ENCODE measurements at regions not wholly inside any gene's neighbourhood (a gene's known extent, or its start where the extent isn't known, plus 50 kb on each side); places are given as distances from the start of the nearest gene placed in this dataset.

- TF ChIP-seq SOX5 (CRISPR knock-in tag; IDR thresholded peaks at IDR 0.05; ENCODE audit: borderline replicate concordance), result no peak
- TF ChIP-seq CTCF (CRISPR knock-in tag; IDR thresholded peaks at IDR 0.05), result no peak
- TF ChIP-seq TAF1 (CRISPR knock-in tag; IDR thresholded peaks at IDR 0.05), result no peak
- TF ChIP-seq SALL2 (CRISPR knock-in tag; IDR thresholded peaks at IDR 0.05), result no peak
- no peak for TF ChIP-seq ZNF292 (CRISPR knock-in tag; IDR thresholded peaks at IDR 0.05; ENCODE audit: borderline replicate concordance, low read depth)
- TF ChIP-seq CEBPB (IDR thresholded peaks at IDR 0.05; ENCODE audit: borderline replicate concordance, low read depth, low read length), result no peak
- TF ChIP-seq YY1 (IDR thresholded peaks at IDR 0.05; ENCODE audit: insufficient read depth, insufficient replicate concordance, low read depth, low read length), result no peak
- TF ChIP-seq PREB (CRISPR knock-in tag; IDR thresholded peaks at IDR 0.05), result no peak
- no peak for TF ChIP-seq KAT7 (CRISPR knock-in tag; IDR thresholded peaks at IDR 0.05; ENCODE audit: borderline replicate concordance)
- no peak for TF ChIP-seq POLR2A (IDR thresholded peaks at IDR 0.05; ENCODE audit: insufficient read depth in 1 of 2, low read depth in 2 of 2, low read length in 2 of 2)
- TF ChIP-seq RBAK (CRISPR knock-in tag; IDR thresholded peaks at IDR 0.05), result no peak
- TF ChIP-seq ZNF383 (CRISPR knock-in tag; IDR thresholded peaks at IDR 0.05; ENCODE audit: borderline replicate concordance), result no peak
- TF ChIP-seq ZFP91 (CRISPR knock-in tag; IDR thresholded peaks at IDR 0.05; ENCODE audit: borderline replicate concordance), result no peak
- no peak for TF ChIP-seq HCFC1 (IDR thresholded peaks at IDR 0.05; ENCODE audit: low read depth, low read length)
Measured at GRCh38 chr4:67325791-67326190, 219.5 kb downstream of the CENPC start.

Measured in HepG2 (cell line).